ENCODE measurements at regions not wholly inside any gene's neighbourhood (a gene's known extent, or its start where the extent isn't known, plus 50 kb on each side); places are given as distances from the start of the nearest gene placed in this dataset.

DNA sequence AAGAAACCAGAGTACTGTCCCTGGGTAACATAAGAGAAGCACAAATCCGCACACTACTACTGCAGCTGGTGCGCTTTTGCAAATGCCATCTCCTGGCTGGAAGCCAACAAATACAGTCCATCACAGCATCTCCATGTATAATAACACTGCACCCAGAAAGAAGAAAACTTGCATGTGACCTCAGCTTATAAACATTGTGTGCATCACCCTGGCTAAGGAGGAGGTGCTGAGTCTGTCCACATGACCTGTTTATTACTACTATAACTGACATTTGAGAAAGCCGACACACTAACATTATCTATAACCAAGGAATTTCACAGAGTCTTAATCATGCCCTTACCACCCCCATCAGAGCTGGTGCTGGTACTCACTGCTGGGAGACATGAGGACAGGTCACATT is 516.8 kb downstream of the CFAP47 start:
- no peaks in the 10 kb centered on the region for H3K9me3 Mint-ChIP-seq
- no peaks in the 10 kb centered on the region for H3K27me3 Mint-ChIP-seq
- H3K4me1 Mint-ChIP-seq: no peaks in the 10 kb centered on the region
- H3K27ac Mint-ChIP-seq: no peak overlapping the region
- no peak for DNase-seq
- H3K36me3 Mint-ChIP-seq: no peaks in the 10 kb centered on the region
- no peak overlapping the region for H3K4me3 Mint-ChIP-seq
- CTCF ChIA-PET: no interaction called here

GRCh38 chrX:36443007-36443406 is 523.5 kb downstream of the CFAP47 start:
- no peaks in the 10 kb centered on the region for H3K9me3 Mint-ChIP-seq
- no peak overlapping the region for H3K27ac Mint-ChIP-seq
- CTCF ChIA-PET: no interaction called here
- H3K36me3 Mint-ChIP-seq: no peaks in the 10 kb centered on the region
- H3K4me1 Mint-ChIP-seq: no peaks in the 10 kb centered on the region
- no peak for DNase-seq
- no peak overlapping the region for H3K4me3 Mint-ChIP-seq
- no peaks in the 10 kb centered on the region for H3K27me3 Mint-ChIP-seq

GRCh38 chrX:36445566-36445965 is 526.0 kb downstream of the CFAP47 start:
- H3K27me3 Mint-ChIP-seq: no peaks in the 10 kb centered on the region

DNA sequence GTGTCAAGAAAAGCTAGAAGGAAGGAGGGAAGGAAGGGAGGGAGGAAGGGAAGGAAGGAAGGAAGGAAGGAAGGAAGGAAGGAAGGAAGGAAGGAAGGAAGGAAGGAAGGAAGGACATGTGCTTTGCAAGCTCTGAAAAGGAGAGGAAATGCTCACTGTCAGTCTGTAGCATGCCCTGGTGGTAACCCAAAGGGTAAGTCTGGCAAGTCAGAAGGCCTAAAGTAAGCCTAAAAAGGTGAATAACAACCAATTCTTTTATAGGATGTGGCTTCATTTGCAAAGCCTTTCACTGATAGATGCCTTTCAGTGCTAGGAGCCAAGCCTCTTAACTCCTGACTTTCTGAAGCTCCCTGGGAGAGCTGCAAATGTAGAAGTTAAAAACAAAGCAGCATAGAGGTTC is 542.6 kb downstream of the CFAP47 start:
- CTCF ChIA-PET: no interaction called here
- Mint-ChIP-seq H3K4me1 (no peaks in the 10 kb centered on the region), H3K36me3 (no peaks in the 10 kb centered on the region), H3K27ac (no peak overlapping the region), H3K27me3 (no peaks in the 10 kb centered on the region), H3K9me3 (peaks cover 3% of the 10 kb centered on the region), H3K4me3 (no peak overlapping the region)
- DNase-seq: no peak

More at GRCh38 chrX:36445566-36445965, 526.0 kb downstream of the CFAP47 start:
- Mint-ChIP-seq H3K27ac (no peak overlapping the region), H3K4me3 (no peak overlapping the region), H3K9me3 (no peaks in the 10 kb centered on the region), H3K4me1 (no peaks in the 10 kb centered on the region), H3K36me3 (no peaks in the 10 kb centered on the region)
- no peak for DNase-seq
- CTCF ChIA-PET: no interaction called here

DNA sequence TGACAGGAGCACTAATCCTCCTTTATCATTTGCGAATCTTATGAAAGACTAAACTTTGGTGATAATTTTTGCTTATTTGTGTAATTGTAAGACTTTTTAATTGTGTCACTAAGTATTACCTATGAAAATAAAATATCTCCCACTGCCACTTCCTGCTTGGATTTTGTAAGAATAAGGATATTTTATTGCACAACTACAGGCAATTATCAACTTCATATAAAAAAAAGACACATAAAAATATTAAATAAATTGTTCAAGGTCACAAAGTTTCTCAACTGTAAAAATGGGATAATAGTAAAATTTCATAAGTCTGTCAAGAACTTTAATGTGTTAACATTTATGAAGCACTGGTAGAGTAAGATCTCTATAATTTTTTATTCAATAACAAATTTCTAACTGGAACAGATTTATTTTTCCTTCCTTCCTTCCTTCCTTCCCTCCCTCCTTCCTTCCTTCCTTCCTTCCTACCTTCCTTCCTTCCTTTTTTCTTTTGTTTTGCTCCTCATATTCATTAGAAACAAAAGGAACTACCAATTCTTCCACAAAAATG is 527.6 kb upstream of the FAM47C start:
- Mint-ChIP-seq H3K36me3 (no peaks in the 10 kb centered on the region), H3K27ac (no peak overlapping the region), H3K4me3 (no peak overlapping the region), H3K27me3 (no peaks in the 10 kb centered on the region), H3K4me1 (no peaks in the 10 kb centered on the region), H3K9me3 (no peaks in the 10 kb centered on the region)
- CTCF ChIA-PET: no interaction called here
- DNase-seq: no peak

GRCh38 chrX:36501169-36501702 is 506.9 kb upstream of the FAM47C start:
- Mint-ChIP-seq H3K4me3 (no peak overlapping the region), H3K4me1 (no peaks in the 10 kb centered on the region), H3K9me3 (peaks cover 1% of the 10 kb centered on the region), H3K27me3 (no peaks in the 10 kb centered on the region), H3K36me3 (no peaks in the 10 kb centered on the region), H3K27ac (no peak overlapping the region)
- no peak for DNase-seq
- CTCF ChIA-PET: no interaction called here

DNA sequence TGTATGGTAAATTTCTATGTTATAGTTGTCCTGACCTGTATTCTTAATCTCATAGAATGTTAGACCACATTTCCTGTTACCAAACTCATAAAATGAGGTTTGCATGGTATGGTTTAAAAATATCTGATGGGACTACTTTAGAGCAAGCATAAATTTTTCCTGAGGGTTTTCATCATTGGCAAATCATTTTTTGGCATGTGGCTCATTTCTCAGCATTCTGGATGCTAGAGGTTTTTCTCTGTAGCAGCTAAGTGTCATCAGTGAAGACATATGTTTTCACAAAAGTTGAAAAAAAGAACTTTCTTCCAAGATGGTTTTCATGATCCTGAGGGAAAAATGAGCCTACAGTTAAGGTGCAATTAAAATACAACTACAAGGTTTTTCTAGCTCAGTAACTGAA is 503.5 kb upstream of the FAM47C start:
- Mint-ChIP-seq H3K36me3 (no peaks in the 10 kb centered on the region), H3K4me1 (no peaks in the 10 kb centered on the region), H3K9me3 (peaks cover 5% of the 10 kb centered on the region), H3K27ac (no peak overlapping the region), H3K4me3 (no peak overlapping the region), H3K27me3 (no peaks in the 10 kb centered on the region)
- CTCF ChIA-PET: no interaction called here
- no peak for DNase-seq

- Mint-ChIP-seq H3K27ac (no peak overlapping the region), H3K27me3 (no peaks in the 10 kb centered on the region), H3K4me3 (no peak overlapping the region), H3K9me3 (peaks cover 4% of the 10 kb centered on the region), H3K4me1 (no peaks in the 10 kb centered on the region), H3K36me3 (no peaks in the 10 kb centered on the region)
- DNase-seq: no peak
- CTCF ChIA-PET: no interaction called here
Measured at GRCh38 chrX:36508042-36508441, 500.1 kb upstream of the FAM47C start.

- no peaks in the 10 kb centered on the region for H3K27me3 Mint-ChIP-seq
- no peak for DNase-seq
- CTCF ChIA-PET: no interaction called here
- H3K36me3 Mint-ChIP-seq: no peaks in the 10 kb centered on the region
- H3K9me3 Mint-ChIP-seq: peaks cover 4% of the 10 kb centered on the region
- H3K4me3 Mint-ChIP-seq: no peak overlapping the region
- H3K4me1 Mint-ChIP-seq: no peaks in the 10 kb centered on the region
- H3K27ac Mint-ChIP-seq: no peak overlapping the region
Measured at GRCh38 chrX:36510736-36511135, 497.4 kb upstream of the FAM47C start.

GRCh38 chrX:36528661-36529060 is 479.5 kb upstream of the FAM47C start:
- Mint-ChIP-seq H3K4me3 (no peak overlapping the region), H3K27ac (no peak overlapping the region), H3K4me1 (no peaks in the 10 kb centered on the region), H3K27me3 (no peaks in the 10 kb centered on the region), H3K36me3 (no peaks in the 10 kb centered on the region), H3K9me3 (no peaks in the 10 kb centered on the region)
- DNase-seq: no peak
- CTCF ChIA-PET: no interaction called here

GRCh38 chrX:36534900-36535299 is 473.3 kb upstream of the FAM47C start:
- Mint-ChIP-seq H3K36me3 (no peaks in the 10 kb centered on the region), H3K4me1 (no peaks in the 10 kb centered on the region), H3K4me3 (no peak overlapping the region), H3K27me3 (no peaks in the 10 kb centered on the region), H3K27ac (no peak overlapping the region), H3K9me3 (no peaks in the 10 kb centered on the region)
- CTCF ChIA-PET: no interaction called here
- no peak for DNase-seq

GRCh38 chrX:36543499-36543898 is 464.7 kb upstream of the FAM47C start:
- H3K36me3 Mint-ChIP-seq: no peaks in the 10 kb centered on the region

GRCh38 chrX:36562986-36563385 is 445.2 kb upstream of the FAM47C start:
- Mint-ChIP-seq H3K4me1 (no peaks in the 10 kb centered on the region), H3K36me3 (no peaks in the 10 kb centered on the region), H3K27ac (no peak overlapping the region), H3K4me3 (no peak overlapping the region), H3K9me3 (no peaks in the 10 kb centered on the region), H3K27me3 (no peaks in the 10 kb centered on the region)
- CTCF ChIA-PET: no interaction called here
- no peak for DNase-seq

More at GRCh38 chrX:36543499-36543898, 464.7 kb upstream of the FAM47C start:
- Mint-ChIP-seq H3K4me3 (no peak overlapping the region), H3K27me3 (no peaks in the 10 kb centered on the region), H3K4me1 (no peaks in the 10 kb centered on the region), H3K9me3 (peaks cover 2% of the 10 kb centered on the region), H3K27ac (no peak overlapping the region)
- CTCF ChIA-PET: no interaction called here
- DNase-seq: no peak

GRCh38 chrX:36568946-36569345 is 439.2 kb upstream of the FAM47C start:
- Mint-ChIP-seq H3K27me3 (no peaks in the 10 kb centered on the region), H3K4me3 (no peak overlapping the region), H3K9me3 (no peaks in the 10 kb centered on the region), H3K27ac (no peak overlapping the region), H3K4me1 (no peaks in the 10 kb centered on the region), H3K36me3 (no peaks in the 10 kb centered on the region)
- CTCF ChIA-PET: no interaction called here
- no peak for DNase-seq

GRCh38 chrX:36573720-36574119 is 434.4 kb upstream of the FAM47C start:
- Mint-ChIP-seq H3K4me3 (no peak overlapping the region), H3K4me1 (no peaks in the 10 kb centered on the region), H3K36me3 (no peaks in the 10 kb centered on the region), H3K27ac (no peak overlapping the region), H3K9me3 (no peaks in the 10 kb centered on the region), H3K27me3 (no peaks in the 10 kb centered on the region)
- CTCF ChIA-PET: no interaction called here
- DNase-seq: no peak

DNA sequence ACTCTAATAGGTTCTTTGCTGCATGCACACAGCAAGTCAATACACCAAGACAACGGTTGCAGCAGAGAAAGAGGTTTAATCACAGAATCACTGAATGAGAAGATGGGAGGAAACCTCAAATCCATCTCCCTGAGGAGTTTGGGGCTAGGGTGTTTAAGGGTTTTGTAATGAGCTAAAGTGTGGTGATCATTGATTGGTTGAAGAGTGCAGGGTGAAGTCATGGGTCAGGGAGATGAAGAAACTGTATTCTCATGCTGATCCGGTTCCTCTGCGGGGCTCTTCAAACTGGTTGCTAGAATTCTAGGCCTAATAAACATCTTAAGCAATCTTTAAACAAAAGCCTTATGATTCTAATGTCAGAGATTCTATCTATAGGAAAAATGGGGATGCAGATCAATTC is 432.5 kb upstream of the FAM47C start:
- CTCF ChIA-PET: no interaction called here
- Mint-ChIP-seq H3K36me3 (no peaks in the 10 kb centered on the region), H3K27ac (no peak overlapping the region), H3K4me1 (no peaks in the 10 kb centered on the region), H3K27me3 (no peaks in the 10 kb centered on the region), H3K4me3 (no peak overlapping the region), H3K9me3 (no peaks in the 10 kb centered on the region)
- DNase-seq: no peak

Measured in activated naive CD4-positive, alpha-beta T cell treated with anti-CD3 and anti-CD28 coated beads, Interleukin-2, amount 10 ng/mL, durations not matched to agents 7 days and 5 days (primary cell).